ENCODE measurements at regions not wholly inside any gene's neighbourhood (a gene's known extent, or its start where the extent isn't known, plus 50 kb on each side); places are given as distances from the start of the nearest gene placed in this dataset.
A peak's percentile ranks its signal among the peaks of the same experiment; 100 is the strongest.

- no peak overlapping the region for H3K4me3 ChIP-seq (ENCODE audit: low read depth, low read length)
- no peak for TF ChIP-seq CTCF (IDR thresholded peaks at IDR 0.05; ENCODE audit: insufficient read depth, low read length)
- no peak for DNase-seq (ENCODE audit: low read depth)
Observed at GRCh38 chr13:90230311-90230710, 1117.2 kb upstream of the MIR17HG start.

- no peak overlapping the region for H3K4me3 ChIP-seq (ENCODE audit: low read depth, low read length)
- no peak for DNase-seq (ENCODE audit: low read depth)
- no peak for TF ChIP-seq CTCF (IDR thresholded peaks at IDR 0.05; ENCODE audit: insufficient read depth, low read length)
Observed at GRCh38 chr13:90232291-90232690, 1115.2 kb upstream of the MIR17HG start.

GRCh38 chr13:90233933-90234672, 1113.4 kb upstream of the MIR17HG start:
- no peak for TF ChIP-seq CTCF (IDR thresholded peaks at IDR 0.05; ENCODE audit: insufficient read depth, low read length)
- peak; percentile 22 for DNase-seq (ENCODE audit: low read depth)
- H3K4me3 ChIP-seq (ENCODE audit: low read depth, low read length): no peak overlapping the region

GRCh38 chr13:90237852-90238251, 1109.6 kb upstream of the MIR17HG start:
- no peak for TF ChIP-seq CTCF (IDR thresholded peaks at IDR 0.05; ENCODE audit: insufficient read depth, low read length)
- DNase-seq (ENCODE audit: low read depth): no peak
- no peak overlapping the region for H3K4me3 ChIP-seq (ENCODE audit: low read depth, low read length)

GRCh38 chr13:90238413-90238812, 1109.1 kb upstream of the MIR17HG start:
- no peak overlapping the region for H3K4me3 ChIP-seq (ENCODE audit: low read depth, low read length)
- peak; percentile 1 for DNase-seq (ENCODE audit: low read depth)
- no peak for TF ChIP-seq CTCF (IDR thresholded peaks at IDR 0.05; ENCODE audit: insufficient read depth, low read length)

GRCh38 chr13:90239130-90239529, 1108.4 kb upstream of the MIR17HG start:
- TF ChIP-seq CTCF (IDR thresholded peaks at IDR 0.05; ENCODE audit: insufficient read depth, low read length): no peak
- H3K4me3 ChIP-seq (ENCODE audit: low read depth, low read length): no peak overlapping the region
- DNase-seq (ENCODE audit: low read depth): no peak

- TF ChIP-seq CTCF (IDR thresholded peaks at IDR 0.05; ENCODE audit: insufficient read depth, low read length): no peak
- DNase-seq (ENCODE audit: low read depth): no peak
- H3K4me3 ChIP-seq (ENCODE audit: low read depth, low read length): no peak overlapping the region
Observed at GRCh38 chr13:90246005-90246404, 1101.5 kb upstream of the MIR17HG start.
